Gastroesophageal sphincter (tissue), 3 donors: ENCODE measurements at regions not wholly inside any gene's neighbourhood (a gene's known extent, or its start where the extent isn't known, plus 50 kb on each side); places are given as distances from the start of the nearest gene placed in this dataset.

Experiments
- EP300 ChIP-seq: sonication (generic); formaldehyde crosslinking; IDR thresholded peaks from one replicate; pipeline ENCODE4 v1.6.1; 2017; ENCODE audit warnings: antibody characterized with exemption, mild to moderate bottlenecking
- POLR2A ChIP-seq, 2 donors: fragments of 450-650 bp; IDR thresholded peaks; one replicate each; pipeline ENCODE4 v1.6.1; 2017; ENCODE audit warnings: antibody characterized with exemption in 2 of 2, mild to moderate bottlenecking in 2 of 2, moderate library complexity in 1 of 2
- POLR2AphosphoS5 ChIP-seq: sonication (generic); formaldehyde crosslinking; IDR thresholded peaks from one replicate; pipeline ENCODE4 v1.6.1; 2017; ENCODE audit warnings: antibody characterized with exemption
- TF ChIP-seq, protein P1 (sequence below), 4 experiments: fragments of 200-600 bp in 2 of 4; fragments of 450-650 bp in 2 of 4; sonication (generic) in 1 of 4; IDR thresholded peaks; one replicate each; pipeline ENCODE4 v1.5.1; 2017 to 2019; ENCODE audit warnings: antibody characterized with exemption in 4 of 4, mild to moderate bottlenecking in 2 of 4, moderate library complexity in 2 of 4

DNA sequence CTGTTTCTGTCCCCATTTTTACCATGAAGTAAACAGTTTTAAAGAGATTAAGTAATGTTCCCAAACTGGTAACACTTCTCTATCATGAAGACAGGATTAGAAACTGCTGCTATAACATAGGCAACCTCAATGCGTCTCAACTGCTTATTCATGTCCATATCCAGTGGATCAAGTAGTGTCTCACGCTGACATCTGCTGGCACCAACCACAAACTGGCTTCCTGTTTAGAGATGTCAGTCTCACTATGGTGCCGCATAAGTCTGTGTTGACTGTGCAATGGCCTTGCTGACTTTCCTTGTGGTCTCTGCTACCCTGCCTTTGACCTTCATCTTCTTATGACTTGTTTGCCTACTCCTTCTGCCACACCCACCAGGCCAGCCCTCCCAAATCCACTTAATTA is 369.6 kb upstream of the DPP6 start:
- TF ChIP-seq POLR2A (IDR thresholded peaks at IDR 0.05): no peak
- TF ChIP-seq, protein P1, sequence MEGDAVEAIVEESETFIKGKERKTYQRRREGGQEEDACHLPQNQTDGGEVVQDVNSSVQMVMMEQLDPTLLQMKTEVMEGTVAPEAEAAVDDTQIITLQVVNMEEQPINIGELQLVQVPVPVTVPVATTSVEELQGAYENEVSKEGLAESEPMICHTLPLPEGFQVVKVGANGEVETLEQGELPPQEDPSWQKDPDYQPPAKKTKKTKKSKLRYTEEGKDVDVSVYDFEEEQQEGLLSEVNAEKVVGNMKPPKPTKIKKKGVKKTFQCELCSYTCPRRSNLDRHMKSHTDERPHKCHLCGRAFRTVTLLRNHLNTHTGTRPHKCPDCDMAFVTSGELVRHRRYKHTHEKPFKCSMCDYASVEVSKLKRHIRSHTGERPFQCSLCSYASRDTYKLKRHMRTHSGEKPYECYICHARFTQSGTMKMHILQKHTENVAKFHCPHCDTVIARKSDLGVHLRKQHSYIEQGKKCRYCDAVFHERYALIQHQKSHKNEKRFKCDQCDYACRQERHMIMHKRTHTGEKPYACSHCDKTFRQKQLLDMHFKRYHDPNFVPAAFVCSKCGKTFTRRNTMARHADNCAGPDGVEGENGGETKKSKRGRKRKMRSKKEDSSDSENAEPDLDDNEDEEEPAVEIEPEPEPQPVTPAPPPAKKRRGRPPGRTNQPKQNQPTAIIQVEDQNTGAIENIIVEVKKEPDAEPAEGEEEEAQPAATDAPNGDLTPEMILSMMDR (IDR thresholded peaks at IDR 0.05): no peak
- no peak for TF ChIP-seq POLR2AphosphoS5
- TF ChIP-seq EP300: no peak
